ENCODE measurements at regions not wholly inside any gene's neighbourhood (a gene's known extent, or its start where the extent isn't known, plus 50 kb on each side); places are given as distances from the start of the nearest gene placed in this dataset.

- no peak for DNase-seq (ENCODE audit: low spot score)
Observed at GRCh38 chr10:128901236-128901635, 565.8 kb upstream of the MGMT start.

- DNase-seq (ENCODE audit: low spot score) = no peak
Observed at GRCh38 chr10:128902031-128902710, 564.9 kb upstream of the MGMT start.

GRCh38 chr10:128907155-128907941, 559.7 kb upstream of the MGMT start:
- DNase-seq (ENCODE audit: low spot score) = no peak

GRCh38 chr10:128908099-128908498, 558.9 kb upstream of the MGMT start:
- no peak for DNase-seq (ENCODE audit: low spot score)

GRCh38 chr10:128908499-128908898, 558.5 kb upstream of the MGMT start:
- no peak for DNase-seq (ENCODE audit: low spot score)

GRCh38 chr10:128912568-128913311, 554.3 kb upstream of the MGMT start:
- no peak for DNase-seq (ENCODE audit: low spot score)

GRCh38 chr10:128914681-128915080, 552.4 kb upstream of the MGMT start:
- DNase-seq (ENCODE audit: low spot score) = no peak

GRCh38 chr10:128915630-128916029, 551.4 kb upstream of the MGMT start:
- no peak for DNase-seq (ENCODE audit: low spot score)

GRCh38 chr10:128916383-128916782, 550.7 kb upstream of the MGMT start:
- no peak for DNase-seq (ENCODE audit: low spot score)

GRCh38 chr10:128921389-128922022, 545.5 kb upstream of the MGMT start:
- no peak for DNase-seq (ENCODE audit: low spot score)

- DNase-seq (ENCODE audit: low spot score) = no peak
Observed at GRCh38 chr10:128922172-128922571, 544.9 kb upstream of the MGMT start.

- no peak for DNase-seq (ENCODE audit: low spot score)
Observed at GRCh38 chr10:128922619-128923196, 544.3 kb upstream of the MGMT start.

GRCh38 chr10:128924918-128925317, 542.1 kb upstream of the MGMT start:
- DNase-seq (ENCODE audit: low spot score) = no peak

GRCh38 chr10:128926711-128927110, 540.3 kb upstream of the MGMT start:
- DNase-seq (ENCODE audit: low spot score) = no peak

- no peak for DNase-seq (ENCODE audit: low spot score)
Observed at GRCh38 chr10:128927497-128928161, 539.4 kb upstream of the MGMT start.

GRCh38 chr10:128928231-128928836, 538.7 kb upstream of the MGMT start:
- DNase-seq (ENCODE audit: low spot score) = no peak

GRCh38 chr10:128929131-128929530, 537.9 kb upstream of the MGMT start:
- no peak for DNase-seq (ENCODE audit: low spot score)

GRCh38 chr10:128929767-128930166, 537.3 kb upstream of the MGMT start:
- DNase-seq (ENCODE audit: low spot score) = no peak

- DNase-seq (ENCODE audit: low spot score) = no peak
Observed at GRCh38 chr10:128930515-128930914, 536.5 kb upstream of the MGMT start.

GRCh38 chr10:128932071-128932820, 534.8 kb upstream of the MGMT start:
- no peak for DNase-seq (ENCODE audit: low spot score)
